NT2/D1 (cell line): ENCODE measurements at regions not wholly inside any gene's neighbourhood (a gene's known extent, or its start where the extent isn't known, plus 50 kb on each side); places are given as distances from the start of the nearest gene placed in this dataset.

Experiments used
- SUZ12 ChIP-seq: IDR thresholded peaks from 2 replicates; pipeline ENCODE4 v1.6.1; 2011; ENCODE audit not compliant: insufficient read length, insufficient read depth; ENCODE audit errors: extremely low read depth
- YY1 ChIP-seq: IDR thresholded peaks from 2 replicates; pipeline ENCODE4 v1.6.1; 2011; ENCODE audit not compliant: insufficient read length, insufficient read depth
- ZNF274 ChIP-seq: IDR thresholded peaks from 2 replicates; pipeline ENCODE4 v1.6.1; 2011; ENCODE audit warnings: mild to moderate bottlenecking, low read depth, low read length

DNA sequence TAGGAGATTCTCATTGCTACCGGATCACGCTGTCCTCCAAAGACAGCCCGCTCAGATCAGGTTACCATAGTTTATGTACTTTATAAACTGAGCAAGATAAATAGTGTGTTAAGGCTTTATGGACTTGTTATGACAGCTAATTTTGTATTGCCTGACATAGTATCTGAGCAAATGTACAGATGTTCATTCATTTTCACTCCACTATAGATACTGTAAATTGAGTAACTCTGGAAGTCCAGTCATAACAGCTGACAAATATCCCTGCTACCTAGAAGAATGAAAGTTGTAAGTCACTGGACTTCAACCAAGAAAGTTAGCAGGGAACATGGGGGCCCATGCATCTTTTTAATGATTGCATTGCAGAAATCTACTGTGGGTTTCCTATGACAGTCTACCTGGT lies 292.4 kb upstream of the ADAMTS16 start:
- TF ChIP-seq ZNF274 = no peak
- no peak for TF ChIP-seq YY1
- TF ChIP-seq SUZ12 = no peak
